Hematopoietic multipotent progenitor cell (in vitro differentiated cells): ENCODE measurements at regions not wholly inside any gene's neighbourhood (a gene's known extent, or its start where the extent isn't known, plus 50 kb on each side); places are given as distances from the start of the nearest gene placed in this dataset.
"Not testable (repeated sequence)": the region's sequence is repeated elsewhere in the genome, so short reads cannot be mapped to it uniquely, and the experiment has no call there.

Experiments
- DNase-seq, 3 donors: peaks; one replicate each; pipeline ENCODE4 v3.0.0-alpha.2; 2011 to 2015; ENCODE audit warnings: low read depth in 2 of 3, low spot score in 2 of 3

GRCh38 chr6:27642744-27643456, 170.0 kb upstream of the ZNF184 start:
- DNase-seq, result no peak

GRCh38 chr6:27635886-27636285, 163.0 kb upstream of the ZNF184 start:
- DNase-seq, result not testable (repeated sequence)

GRCh38 chr6:27633221-27633688, 160.3 kb upstream of the ZNF184 start:
- DNase-seq, result not testable (repeated sequence)

GRCh38 chr6:27631609-27631916, 158.7 kb upstream of the ZNF184 start:
- DNase-seq, result no peak

- peak in 2 of 3 donors; percentile 35 to 58 for DNase-seq
Observed at GRCh38 chr6:27630727-27631608, 158.1 kb upstream of the ZNF184 start.

GRCh38 chr6:27624694-27625262, 151.9 kb upstream of the ZNF184 start:
- DNase-seq, result no peak

GRCh38 chr6:27623103-27623502, 150.2 kb upstream of the ZNF184 start:
- no peak for DNase-seq

GRCh38 chr6:27619436-27619835, 146.5 kb upstream of the ZNF184 start:
- no peak for DNase-seq

- DNase-seq, result peak in 1 of 3 donors; percentile 10
Observed at GRCh38 chr6:27617700-27618689, 145.1 kb upstream of the ZNF184 start.

- DNase-seq, result no peak
Observed at GRCh38 chr6:27617046-27617687, 144.3 kb upstream of the ZNF184 start.

- no peak for DNase-seq
Observed at GRCh38 chr6:27616328-27617045, 143.6 kb upstream of the ZNF184 start.

GRCh38 chr6:27611451-27611850, 138.5 kb upstream of the ZNF184 start:
- DNase-seq, result no peak

GRCh38 chr6:27608916-27609883, 136.3 kb upstream of the ZNF184 start:
- peak in 2 of 3 donors; percentile 51 to 65 for DNase-seq

GRCh38 chr6:27605401-27606342, 132.8 kb upstream of the ZNF184 start:
- DNase-seq, result peak in 1 of 3 donors; percentile 25

GRCh38 chr6:27604986-27605385, 132.1 kb upstream of the ZNF184 start:
- DNase-seq, result no peak

GRCh38 chr6:27601668-27602254, 128.9 kb upstream of the ZNF184 start:
- DNase-seq, result peak in 1 of 3 donors; percentile 32
